ENCODE measurements at regions not wholly inside any gene's neighbourhood (a gene's known extent, or its start where the extent isn't known, plus 50 kb on each side); places are given as distances from the start of the nearest gene placed in this dataset.

GRCh38 chr3:146899171-146899570 is 294.0 kb upstream of the PLSCR5 start:
- Histone ChIP-seq H3K36me3 (ENCODE audit: insufficient read depth, low read length) (no peaks in the 10 kb centered on the region), H3K4me3 (ENCODE audit: low read depth in 1 of 2, low read length in 2 of 2) (no peak overlapping the region), H3K79me2 (ENCODE audit: insufficient read depth, low read length) (no peaks in the 10 kb centered on the region), H3K27me3 (ENCODE audit: insufficient read depth, low read length, poor library complexity) (no peaks in the 10 kb centered on the region), H4K20me1 (ENCODE audit: insufficient read depth, low read length) (no peaks in the 10 kb centered on the region), H3K4me1 (ENCODE audit: insufficient read depth, low read length) (no peaks in the 10 kb centered on the region), H3K9me3 (ENCODE audit: insufficient read depth, low read length, severe bottlenecking) (no peaks in the 10 kb centered on the region), H3K9ac (ENCODE audit: low read depth, low read length) (no peak overlapping the region), H3K4me2 (ENCODE audit: insufficient read depth, low read length) (no peak overlapping the region), H3K27ac (ENCODE audit: low read length) (no peak overlapping the region), H2AFZ (ENCODE audit: low read depth, low read length) (no peak overlapping the region)
- DNase-seq (no peak), ATAC-seq (ENCODE audit: insufficient read depth, low read depth) (no peak)
- no peak for TF ChIP-seq CTCF (IDR thresholded peaks at IDR 0.05; ENCODE audit: borderline replicate concordance, extremely low read depth, low read length, poor library complexity, severe bottlenecking)
- TF ChIP-seq EZH2 (IDR thresholded peaks at IDR 0.05; ENCODE audit: borderline replicate concordance, low read depth, low read length, severe bottlenecking), result no peak

- Histone ChIP-seq H3K27ac (ENCODE audit: low read length) (no peak overlapping the region), H3K9me3 (ENCODE audit: insufficient read depth, low read length, severe bottlenecking) (no peaks in the 10 kb centered on the region), H3K27me3 (ENCODE audit: insufficient read depth, low read length, poor library complexity) (no peaks in the 10 kb centered on the region), H3K9ac (ENCODE audit: low read depth, low read length) (no peak overlapping the region), H4K20me1 (ENCODE audit: insufficient read depth, low read length) (no peaks in the 10 kb centered on the region), H3K79me2 (ENCODE audit: insufficient read depth, low read length) (no peaks in the 10 kb centered on the region), H3K4me1 (ENCODE audit: insufficient read depth, low read length) (no peaks in the 10 kb centered on the region), H3K36me3 (ENCODE audit: insufficient read depth, low read length) (no peaks in the 10 kb centered on the region), H3K4me2 (ENCODE audit: insufficient read depth, low read length) (no peak overlapping the region), H2AFZ (ENCODE audit: low read depth, low read length) (no peak overlapping the region), H3K4me3 (ENCODE audit: low read depth in 1 of 2, low read length in 2 of 2) (no peak overlapping the region)
- DNase-seq (no peak), ATAC-seq (ENCODE audit: insufficient read depth, low read depth) (no peak)
- TF ChIP-seq EZH2 (IDR thresholded peaks at IDR 0.05; ENCODE audit: borderline replicate concordance, low read depth, low read length, severe bottlenecking) (no peak), CTCF (IDR thresholded peaks at IDR 0.05; ENCODE audit: borderline replicate concordance, extremely low read depth, low read length, poor library complexity, severe bottlenecking) (no peak)
Measured at GRCh38 chr3:146896711-146897110, 291.6 kb upstream of the PLSCR5 start.

- Histone ChIP-seq H3K9me3 (ENCODE audit: insufficient read depth, low read length, severe bottlenecking) (no peaks in the 10 kb centered on the region), H3K4me3 (ENCODE audit: low read depth in 1 of 2, low read length in 2 of 2) (no peak overlapping the region), H3K27me3 (ENCODE audit: insufficient read depth, low read length, poor library complexity) (no peaks in the 10 kb centered on the region), H4K20me1 (ENCODE audit: insufficient read depth, low read length) (no peaks in the 10 kb centered on the region), H3K79me2 (ENCODE audit: insufficient read depth, low read length) (no peaks in the 10 kb centered on the region), H3K9ac (ENCODE audit: low read depth, low read length) (no peak overlapping the region), H3K27ac (ENCODE audit: low read length) (no peak overlapping the region), H3K4me2 (ENCODE audit: insufficient read depth, low read length) (no peak overlapping the region), H3K36me3 (ENCODE audit: insufficient read depth, low read length) (no peaks in the 10 kb centered on the region), H2AFZ (ENCODE audit: low read depth, low read length) (no peak overlapping the region), H3K4me1 (ENCODE audit: insufficient read depth, low read length) (no peaks in the 10 kb centered on the region)
- no peak for TF ChIP-seq EZH2 (IDR thresholded peaks at IDR 0.05; ENCODE audit: borderline replicate concordance, low read depth, low read length, severe bottlenecking)
- no peak for ATAC-seq (ENCODE audit: insufficient read depth, low read depth)
- no peak for DNase-seq
Measured at GRCh38 chr3:146895026-146895749, 290.0 kb upstream of the PLSCR5 start.

GRCh38 chr3:146894406-146894805 is 289.3 kb upstream of the PLSCR5 start:
- Histone ChIP-seq H4K20me1 (ENCODE audit: insufficient read depth, low read length) (no peaks in the 10 kb centered on the region), H2AFZ (ENCODE audit: low read depth, low read length) (no peak overlapping the region), H3K4me3 (ENCODE audit: low read depth in 1 of 2, low read length in 2 of 2) (no peak overlapping the region), H3K4me1 (ENCODE audit: insufficient read depth, low read length) (no peaks in the 10 kb centered on the region), H3K79me2 (ENCODE audit: insufficient read depth, low read length) (no peaks in the 10 kb centered on the region), H3K4me2 (ENCODE audit: insufficient read depth, low read length) (no peak overlapping the region), H3K36me3 (ENCODE audit: insufficient read depth, low read length) (no peaks in the 10 kb centered on the region), H3K27me3 (ENCODE audit: insufficient read depth, low read length, poor library complexity) (no peaks in the 10 kb centered on the region), H3K27ac (ENCODE audit: low read length) (no peak overlapping the region), H3K9me3 (ENCODE audit: insufficient read depth, low read length, severe bottlenecking) (no peaks in the 10 kb centered on the region), H3K9ac (ENCODE audit: low read depth, low read length) (no peak overlapping the region)
- DNase-seq (no peak), ATAC-seq (ENCODE audit: insufficient read depth, low read depth) (no peak)
- TF ChIP-seq EZH2 (IDR thresholded peaks at IDR 0.05; ENCODE audit: borderline replicate concordance, low read depth, low read length, severe bottlenecking) (no peak), CTCF (IDR thresholded peaks at IDR 0.05; ENCODE audit: borderline replicate concordance, extremely low read depth, low read length, poor library complexity, severe bottlenecking) (no peak)
